ENCODE measurements at regions not wholly inside any gene's neighbourhood (a gene's known extent, or its start where the extent isn't known, plus 50 kb on each side); places are given as distances from the start of the nearest gene placed in this dataset.

DNA sequence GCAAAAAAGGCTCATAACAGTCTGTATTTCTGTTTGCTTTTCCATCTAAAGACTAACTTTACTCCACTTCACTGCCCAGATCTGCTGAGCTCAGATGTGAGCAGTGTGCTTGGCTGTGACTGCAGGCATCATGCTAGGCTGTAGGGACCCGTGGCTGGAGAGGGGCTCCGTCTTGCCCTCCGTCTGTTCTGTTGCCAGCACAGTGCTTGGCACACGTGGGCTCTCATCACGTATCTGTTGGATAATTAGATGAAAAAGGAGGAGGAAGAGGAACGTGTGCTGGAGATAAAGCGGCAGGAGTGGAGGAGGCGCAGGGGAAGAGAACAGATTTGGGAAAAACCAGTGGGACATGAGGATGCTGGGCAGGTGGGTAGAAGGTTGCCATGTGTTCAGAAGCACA is 57.6 kb upstream of the IER3 start:
- no TSS peak for BruUV-seq (replicated peaks)
- Histone ChIP-seq H3K9me2 (ENCODE audit: insufficient read depth, low read length) (no peaks in the 10 kb centered on the region; the same call in 1 of the 2 replicates), H3K4me3 (ENCODE audit: low read depth, low read length, poor library complexity, severe bottlenecking) (no peak overlapping the region), H3K36me3 (ENCODE audit: insufficient read depth, low read length) (no peaks in the 10 kb centered on the region), H3K27ac (ENCODE audit: low read depth, low read length, poor library complexity, severe bottlenecking) (no peak overlapping the region), H2AFZ (ENCODE audit: low read length) (no peak overlapping the region), H4K20me1 (ENCODE audit: insufficient read depth, low read length) (no peaks in the 10 kb centered on the region), H3K9me3 (ENCODE audit: low read length) (no peaks in the 10 kb centered on the region), H3K4me2 (ENCODE audit: low read length) (no peak overlapping the region), H3K4me1 (ENCODE audit: insufficient read depth, low read length, poor library complexity, severe bottlenecking) (no peaks in the 10 kb centered on the region), H3K79me2 (ENCODE audit: insufficient read depth, low read depth, low read length) (no peaks in the 10 kb centered on the region)
- CTCF ChIA-PET (ENCODE audit: unreplicated experiment) = no interaction called here
- DNase-seq (ENCODE audit: low spot score) = no peak
- intact Hi-C loops (cut with micrococcal nuclease; ENCODE audit: unreplicated experiment) = no loop called here
- TF ChIP-seq, protein P1, sequence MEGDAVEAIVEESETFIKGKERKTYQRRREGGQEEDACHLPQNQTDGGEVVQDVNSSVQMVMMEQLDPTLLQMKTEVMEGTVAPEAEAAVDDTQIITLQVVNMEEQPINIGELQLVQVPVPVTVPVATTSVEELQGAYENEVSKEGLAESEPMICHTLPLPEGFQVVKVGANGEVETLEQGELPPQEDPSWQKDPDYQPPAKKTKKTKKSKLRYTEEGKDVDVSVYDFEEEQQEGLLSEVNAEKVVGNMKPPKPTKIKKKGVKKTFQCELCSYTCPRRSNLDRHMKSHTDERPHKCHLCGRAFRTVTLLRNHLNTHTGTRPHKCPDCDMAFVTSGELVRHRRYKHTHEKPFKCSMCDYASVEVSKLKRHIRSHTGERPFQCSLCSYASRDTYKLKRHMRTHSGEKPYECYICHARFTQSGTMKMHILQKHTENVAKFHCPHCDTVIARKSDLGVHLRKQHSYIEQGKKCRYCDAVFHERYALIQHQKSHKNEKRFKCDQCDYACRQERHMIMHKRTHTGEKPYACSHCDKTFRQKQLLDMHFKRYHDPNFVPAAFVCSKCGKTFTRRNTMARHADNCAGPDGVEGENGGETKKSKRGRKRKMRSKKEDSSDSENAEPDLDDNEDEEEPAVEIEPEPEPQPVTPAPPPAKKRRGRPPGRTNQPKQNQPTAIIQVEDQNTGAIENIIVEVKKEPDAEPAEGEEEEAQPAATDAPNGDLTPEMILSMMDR (conservative IDR thresholded peaks at IDR 0.05; ENCODE audit: low read length) = no peak
- no peak for TF ChIP-seq EZH2phosphoT487 (IDR thresholded peaks at IDR 0.05; ENCODE audit: borderline replicate concordance, low read depth, low read length)
- POLR2A ChIA-PET = no interaction called here

DNA sequence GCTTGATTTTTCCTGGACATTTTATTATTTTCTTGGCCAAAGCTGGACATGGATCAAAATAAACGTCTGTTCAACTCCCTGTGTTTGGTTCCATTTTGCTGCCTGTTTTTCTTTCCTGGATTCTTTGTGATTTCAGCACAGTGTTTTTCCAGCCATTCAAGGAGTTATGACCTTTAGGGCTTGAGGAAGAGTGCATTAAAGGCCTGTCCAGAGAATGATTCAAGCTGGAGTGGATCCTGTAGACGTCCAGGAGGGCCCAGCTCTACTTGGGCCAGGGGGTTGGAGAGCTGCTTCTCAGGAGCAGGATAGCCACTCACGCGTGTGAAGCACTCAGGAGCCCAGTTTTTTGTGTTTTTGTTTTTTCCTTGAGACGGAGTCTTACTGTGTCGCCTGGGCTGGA is 56.5 kb upstream of the IER3 start:
- Histone ChIP-seq H3K4me2 (ENCODE audit: low read length) (no peak overlapping the region), H4K20me1 (ENCODE audit: insufficient read depth, low read length) (no peaks in the 10 kb centered on the region), H3K9me3 (ENCODE audit: low read length) (no peaks in the 10 kb centered on the region), H3K4me1 (ENCODE audit: insufficient read depth, low read length, poor library complexity, severe bottlenecking) (no peaks in the 10 kb centered on the region), H3K27ac (ENCODE audit: low read depth, low read length, poor library complexity, severe bottlenecking) (no peak overlapping the region), H3K4me3 (ENCODE audit: low read depth, low read length, poor library complexity, severe bottlenecking) (no peak overlapping the region), H2AFZ (ENCODE audit: low read length) (no peak overlapping the region), H3K9me2 (ENCODE audit: insufficient read depth, low read length) (no peaks in the 10 kb centered on the region; the same call in 1 of the 2 replicates), H3K79me2 (ENCODE audit: insufficient read depth, low read depth, low read length) (no peaks in the 10 kb centered on the region), H3K36me3 (ENCODE audit: insufficient read depth, low read length) (no peaks in the 10 kb centered on the region)
- intact Hi-C loops (cut with micrococcal nuclease; ENCODE audit: unreplicated experiment) = no loop called here
- BruUV-seq (replicated peaks) = no TSS peak
- CTCF ChIA-PET (ENCODE audit: unreplicated experiment) = interaction anchor here (0.6 kb wide), 1 partner anchor 75 kb away, joined by 5 read pairs; no protein-coding TSS in a partner anchor
- no peak for DNase-seq (ENCODE audit: low spot score)
- POLR2A ChIA-PET = no interaction called here
- no peak for TF ChIP-seq EZH2phosphoT487 (IDR thresholded peaks at IDR 0.05; ENCODE audit: borderline replicate concordance, low read depth, low read length)
- TF ChIP-seq, protein P1 (conservative IDR thresholded peaks at IDR 0.05; ENCODE audit: low read length) = no peak

GRCh38 chr6:30799210-30799609 is 54.9 kb upstream of the IER3 start:
- H3K79me2 ChIP-seq (ENCODE audit: insufficient read depth, low read depth, low read length) = no peaks in the 10 kb centered on the region
- DNase-seq (ENCODE audit: low spot score) = no peak
- H3K4me1 ChIP-seq (ENCODE audit: insufficient read depth, low read length, poor library complexity, severe bottlenecking) = no peaks in the 10 kb centered on the region
- intact Hi-C loops (cut with micrococcal nuclease; ENCODE audit: unreplicated experiment) = no loop called here
- H3K27ac ChIP-seq (ENCODE audit: low read depth, low read length, poor library complexity, severe bottlenecking) = no peak overlapping the region
- H3K4me3 ChIP-seq (ENCODE audit: low read depth, low read length, poor library complexity, severe bottlenecking) = no peak overlapping the region
- ChIA-PET CTCF (ENCODE audit: unreplicated experiment) (no interaction called here), POLR2A (no interaction called here)
- BruUV-seq (replicated peaks) = no TSS peak
- H3K9me3 ChIP-seq (ENCODE audit: low read length) = no peaks in the 10 kb centered on the region
- H2AFZ ChIP-seq (ENCODE audit: low read length) = no peak overlapping the region
- no peaks in the 10 kb centered on the region for H3K36me3 ChIP-seq (ENCODE audit: insufficient read depth, low read length)
- H3K4me2 ChIP-seq (ENCODE audit: low read length) = no peak overlapping the region
- H3K9me2 ChIP-seq (ENCODE audit: insufficient read depth, low read length) = no peaks in the 10 kb centered on the region; the same call in 1 of the 2 replicates
- no peak for TF ChIP-seq EZH2phosphoT487 (IDR thresholded peaks at IDR 0.05; ENCODE audit: borderline replicate concordance, low read depth, low read length)
- TF ChIP-seq, protein P1 (conservative IDR thresholded peaks at IDR 0.05; ENCODE audit: low read length) = no peak
- H4K20me1 ChIP-seq (ENCODE audit: insufficient read depth, low read length) = no peaks in the 10 kb centered on the region
